SU-DHL-6 (cell line): ENCODE measurements at regions not wholly inside any gene's neighbourhood (a gene's known extent, or its start where the extent isn't known, plus 50 kb on each side); places are given as distances from the start of the nearest gene placed in this dataset.

Source experiments
- CTCF ChIP-seq: fragments of 200-600 bp; sonication (generic); IDR thresholded peaks from one replicate; pipeline ENCODE4 v1.5.1; 2017; ENCODE audit warnings: antibody characterized with exemption, mild to moderate bottlenecking, low read length, moderate library complexity; ENCODE audit not compliant: insufficient read depth, poor library complexity, severe bottlenecking
- EZH2phosphoT487 ChIP-seq: fragments of 200-600 bp; sonication (generic), shearing (Covaris generic); conservative IDR thresholded peaks from 2 replicates; pipeline ENCODE4 v1.6.1; 2018; ENCODE audit warnings: mild to moderate bottlenecking, antibody characterized with exemption, low read length, moderate library complexity, mixed read lengths

GRCh38 chr15:89395996-89396395, 61.4 kb upstream of the POLG start:
- no peak for TF ChIP-seq CTCF
- no peak for TF ChIP-seq EZH2phosphoT487
